DMS53 (cell line): ENCODE measurements at regions not wholly inside any gene's neighbourhood (a gene's known extent, or its start where the extent isn't known, plus 50 kb on each side); places are given as distances from the start of the nearest gene placed in this dataset.

Experiments used
- DNase-seq: peaks from one replicate; lab custom pipeline; 2025; lab: John Stamatoyannopoulos, UW

- peak; percentile 23 for DNase-seq
Observed at GRCh38 chr2:129069875-129070594, 751.4 kb upstream of the HS6ST1 start.

- DNase-seq, result no peak
Observed at GRCh38 chr2:129070663-129071062, 752.0 kb upstream of the HS6ST1 start.

DNA sequence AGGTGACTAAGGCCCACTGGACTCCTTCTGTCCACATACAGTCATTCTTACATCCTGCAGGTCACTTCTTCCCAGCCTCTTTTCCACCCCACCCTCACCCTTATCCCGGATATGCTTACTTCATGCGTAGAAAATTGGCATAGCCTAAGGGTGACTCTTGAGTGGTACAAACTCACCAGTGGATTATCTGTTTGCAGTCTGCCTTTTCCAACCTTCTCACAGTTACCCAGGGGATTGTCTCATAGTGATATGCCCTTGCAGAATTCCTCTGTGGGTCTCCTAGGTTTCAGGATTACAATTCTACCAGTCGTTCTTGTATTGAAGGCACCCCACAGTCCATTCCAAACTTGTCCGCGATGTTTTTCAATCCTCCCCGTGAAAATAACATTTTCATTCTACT lies 752.9 kb upstream of the HS6ST1 start:
- DNase-seq, result no peak

GRCh38 chr2:129074298-129074920 lies 755.7 kb upstream of the HS6ST1 start:
- no peak for DNase-seq

- DNase-seq, result no peak
Observed at GRCh38 chr2:129078548-129078947, 759.9 kb upstream of the HS6ST1 start.

GRCh38 chr2:129080715-129081476 lies 762.2 kb upstream of the HS6ST1 start:
- no peak for DNase-seq

GRCh38 chr2:129085386-129085785 lies 766.7 kb upstream of the HS6ST1 start:
- no peak for DNase-seq

DNA sequence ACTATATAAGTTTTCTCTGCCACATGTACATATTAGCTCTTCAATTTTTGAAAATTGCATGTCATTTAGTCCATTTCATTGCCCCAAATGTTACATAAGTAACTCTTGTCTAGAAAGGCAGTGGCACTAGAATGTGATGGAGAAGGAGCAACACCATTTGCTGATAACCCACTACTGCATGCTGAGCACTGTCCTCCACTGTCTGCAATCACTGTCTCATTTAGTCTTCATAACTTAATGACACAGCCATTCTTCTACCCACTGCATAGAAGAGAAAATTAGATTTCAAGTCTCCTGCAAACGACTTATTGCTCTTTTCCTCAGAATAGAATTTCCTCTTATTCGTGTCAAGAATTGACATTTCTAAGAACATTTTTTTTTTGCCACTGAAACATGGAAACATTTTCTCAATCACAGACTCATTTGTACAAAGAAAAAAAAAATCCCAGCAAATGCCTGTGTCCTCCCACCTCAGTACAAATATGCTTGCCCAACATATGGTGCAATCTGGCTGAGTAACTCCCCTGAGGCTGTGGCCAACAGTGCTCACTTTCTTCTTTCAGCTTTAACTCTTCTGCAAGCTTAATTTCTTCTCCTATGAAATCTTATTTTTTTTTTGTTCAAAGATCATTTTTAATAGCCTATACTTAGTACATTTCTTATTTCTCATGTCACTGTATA lies 768.6 kb upstream of the HS6ST1 start:
- DNase-seq, result no peak

DNA sequence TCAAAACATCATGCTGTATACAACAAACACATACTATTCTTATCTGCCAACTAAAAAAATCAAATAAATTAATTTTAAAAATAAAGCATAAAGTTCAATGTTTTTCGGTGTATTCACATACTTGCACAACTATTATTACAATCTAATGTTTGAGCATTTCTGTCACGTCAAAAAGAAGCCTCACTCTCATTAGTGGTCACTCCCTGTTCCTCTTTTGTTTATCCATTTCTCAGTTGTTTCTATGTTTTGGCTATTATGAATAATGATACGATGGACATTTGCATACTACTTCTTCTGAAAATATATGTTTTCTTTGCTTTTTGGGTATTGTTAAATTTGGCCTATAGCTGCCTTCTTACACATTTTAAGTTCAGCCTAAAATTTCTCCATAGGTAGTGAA lies 773.0 kb upstream of the HS6ST1 start:
- no peak for DNase-seq

- peak; percentile 86 for DNase-seq
Observed at GRCh38 chr2:129092956-129093355, 774.3 kb upstream of the HS6ST1 start.

GRCh38 chr2:129101186-129101585 lies 782.5 kb upstream of the HS6ST1 start:
- DNase-seq, result no peak

DNA sequence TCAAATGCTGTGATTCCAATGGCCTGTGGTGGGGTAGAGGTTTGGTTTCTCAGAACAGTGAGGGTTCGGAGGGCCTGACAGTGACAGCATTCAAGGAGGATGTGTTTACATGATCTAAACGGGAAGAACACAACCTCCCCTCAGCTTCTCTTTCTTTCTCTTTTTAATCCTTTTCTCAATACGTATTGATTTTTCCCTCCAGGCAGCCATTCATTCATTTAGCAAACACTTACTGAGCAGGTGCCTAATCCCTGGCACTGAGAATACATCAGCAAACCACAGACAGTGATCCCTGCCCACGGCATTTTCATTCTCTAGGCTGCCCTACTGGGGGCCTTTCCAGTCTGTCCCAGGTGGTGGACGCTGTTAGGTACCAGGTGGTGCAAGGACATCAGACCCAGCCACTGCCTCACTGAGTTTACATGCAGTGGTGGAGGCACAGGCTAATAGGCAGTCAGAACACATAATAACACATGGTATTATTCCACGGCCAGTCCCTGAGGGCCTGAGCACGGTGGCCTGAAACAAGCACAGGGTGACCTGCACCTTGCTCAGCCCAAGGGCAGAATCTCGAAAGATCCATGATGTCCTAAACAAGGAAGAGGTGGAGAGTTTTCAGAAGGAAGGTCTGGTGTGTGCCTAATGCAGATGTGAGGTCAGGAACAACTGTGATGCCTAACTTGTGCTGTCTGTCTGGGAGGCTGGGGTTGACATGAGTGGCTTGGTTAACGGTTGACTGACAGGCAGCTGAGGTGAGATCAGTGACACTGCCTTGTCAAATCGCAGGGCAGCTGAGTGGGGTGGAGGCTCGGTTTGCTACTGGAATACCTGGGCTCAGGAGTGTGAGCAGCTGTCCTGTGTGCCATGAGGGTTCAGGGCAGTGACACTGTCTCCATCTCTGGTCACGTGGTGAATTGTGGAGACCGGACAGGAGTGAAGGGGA lies 785.5 kb upstream of the HS6ST1 start:
- DNase-seq, result peak; percentile 74

DNA sequence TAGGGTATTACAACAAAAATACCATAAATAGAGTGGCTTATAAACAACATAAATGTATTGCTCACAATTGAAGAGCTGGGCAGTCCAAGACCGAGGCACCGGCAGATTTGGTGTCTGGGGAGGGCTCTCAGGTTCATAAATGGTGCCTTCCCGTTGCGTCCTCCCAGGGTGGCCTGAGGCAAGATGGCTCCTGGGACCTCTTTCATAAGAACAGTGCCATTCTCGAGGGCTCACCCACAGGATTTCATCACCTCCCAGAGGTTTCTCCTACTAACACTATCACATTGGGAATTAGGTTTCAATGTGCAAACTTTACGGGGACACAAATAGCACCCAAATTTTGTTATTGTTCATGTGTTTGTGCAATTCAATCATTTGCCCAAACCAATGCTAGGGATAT lies 793.5 kb upstream of the HS6ST1 start:
- no peak for DNase-seq

- DNase-seq, result no peak
Observed at GRCh38 chr2:129113776-129114175, 795.1 kb upstream of the HS6ST1 start.

DNA sequence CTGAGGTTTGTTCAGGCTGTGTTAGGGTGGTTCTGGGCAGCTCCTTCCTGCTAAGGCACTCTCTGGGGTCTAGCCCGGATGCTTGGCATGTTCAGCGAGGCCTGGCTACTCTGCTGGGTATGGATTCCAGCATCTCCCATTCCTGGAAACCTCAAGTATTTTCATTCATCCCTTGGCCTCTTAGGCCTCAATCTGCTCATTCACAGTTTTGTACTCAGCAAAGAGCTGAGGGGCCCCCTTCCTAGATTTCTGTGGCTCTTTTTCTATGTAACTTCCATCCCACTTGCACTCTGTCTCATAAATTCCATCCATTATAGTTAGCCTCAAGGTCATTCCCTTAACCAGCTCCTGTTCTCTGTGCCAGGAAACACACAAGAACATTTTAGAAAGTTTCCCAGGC lies 798.8 kb upstream of the HS6ST1 start:
- DNase-seq, result no peak

GRCh38 chr2:129118296-129118695 lies 799.6 kb upstream of the HS6ST1 start:
- DNase-seq, result no peak

- no peak for DNase-seq
Observed at GRCh38 chr2:129129087-129129486, 810.4 kb upstream of the HS6ST1 start.

- no peak for DNase-seq
Observed at GRCh38 chr2:129133692-129134641, 815.3 kb upstream of the HS6ST1 start.

GRCh38 chr2:129135017-129135416 lies 816.3 kb upstream of the HS6ST1 start:
- no peak for DNase-seq

DNA sequence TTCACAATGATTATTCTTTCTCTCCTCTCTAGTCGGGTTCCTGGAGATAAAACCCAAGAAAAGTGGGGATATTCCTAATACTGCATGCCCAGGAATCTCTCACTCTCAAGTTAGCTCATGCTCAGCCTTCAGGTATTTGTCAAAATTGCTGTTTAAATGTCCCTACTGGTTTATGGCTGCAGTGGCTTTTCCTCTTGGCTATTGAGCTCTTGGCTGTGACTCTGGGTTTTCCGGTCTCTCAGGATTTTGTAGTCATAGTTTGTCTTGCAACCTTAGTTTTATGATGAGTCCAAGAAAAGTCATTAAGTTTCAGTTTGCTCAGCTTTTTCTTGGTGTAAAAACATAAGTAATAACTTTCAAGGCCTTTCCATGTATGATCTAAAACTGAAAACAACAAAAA lies 820.7 kb upstream of the HS6ST1 start:
- DNase-seq, result no peak
